ENCODE measurements at regions not wholly inside any gene's neighbourhood (a gene's known extent, or its start where the extent isn't known, plus 50 kb on each side); places are given as distances from the start of the nearest gene placed in this dataset.
"Not testable (repeated sequence)": the region's sequence is repeated elsewhere in the genome, so short reads cannot be mapped to it uniquely, and the experiment has no call there.

DNA sequence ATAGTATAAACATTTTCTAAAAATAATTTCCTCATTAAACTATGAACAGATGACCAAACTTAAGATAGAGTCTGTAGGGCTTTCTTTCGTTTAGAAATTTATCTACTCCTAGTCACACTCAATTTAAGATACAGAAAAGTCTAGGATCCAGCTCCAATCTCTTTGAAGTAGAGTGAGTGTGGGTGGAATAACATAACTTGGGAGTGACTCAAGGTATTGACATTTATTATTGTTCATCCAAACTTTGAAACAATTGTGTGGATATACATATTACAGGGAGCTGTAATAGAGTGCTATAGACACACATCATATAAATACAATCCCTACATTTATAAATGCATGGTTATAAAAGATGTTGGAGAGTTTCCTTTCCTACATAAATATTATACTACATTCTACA, 715.2 kb upstream of the MANEA start:
- H3K4me3 ChIP-seq (ENCODE audit: low read length): no peak overlapping the region
- no peak overlapping the region for H3K9ac ChIP-seq (ENCODE audit: low read length)
- H3K27me3 ChIP-seq (replicated peaks; ENCODE audit: insufficient read depth, low read length): no peaks in the 10 kb centered on the region
- DNase-seq: no peak
- TF ChIP-seq EZH2phosphoT487 (IDR thresholded peaks at IDR 0.05; ENCODE audit: low read length) (no peak), EZH2 (optimal IDR thresholded peaks at IDR 0.05; ENCODE audit: low read depth, low read length) (no peak)
- TF ChIP-seq, protein P1, sequence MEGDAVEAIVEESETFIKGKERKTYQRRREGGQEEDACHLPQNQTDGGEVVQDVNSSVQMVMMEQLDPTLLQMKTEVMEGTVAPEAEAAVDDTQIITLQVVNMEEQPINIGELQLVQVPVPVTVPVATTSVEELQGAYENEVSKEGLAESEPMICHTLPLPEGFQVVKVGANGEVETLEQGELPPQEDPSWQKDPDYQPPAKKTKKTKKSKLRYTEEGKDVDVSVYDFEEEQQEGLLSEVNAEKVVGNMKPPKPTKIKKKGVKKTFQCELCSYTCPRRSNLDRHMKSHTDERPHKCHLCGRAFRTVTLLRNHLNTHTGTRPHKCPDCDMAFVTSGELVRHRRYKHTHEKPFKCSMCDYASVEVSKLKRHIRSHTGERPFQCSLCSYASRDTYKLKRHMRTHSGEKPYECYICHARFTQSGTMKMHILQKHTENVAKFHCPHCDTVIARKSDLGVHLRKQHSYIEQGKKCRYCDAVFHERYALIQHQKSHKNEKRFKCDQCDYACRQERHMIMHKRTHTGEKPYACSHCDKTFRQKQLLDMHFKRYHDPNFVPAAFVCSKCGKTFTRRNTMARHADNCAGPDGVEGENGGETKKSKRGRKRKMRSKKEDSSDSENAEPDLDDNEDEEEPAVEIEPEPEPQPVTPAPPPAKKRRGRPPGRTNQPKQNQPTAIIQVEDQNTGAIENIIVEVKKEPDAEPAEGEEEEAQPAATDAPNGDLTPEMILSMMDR (IDR thresholded peaks at IDR 0.05; ENCODE audit: low read length): no peak
- H3K36me3 ChIP-seq (replicated peaks; ENCODE audit: insufficient read depth, low read length): no peaks in the 10 kb centered on the region
- no peak overlapping the region for H2AFZ ChIP-seq (ENCODE audit: low read length)
- no peak overlapping the region for H3K4me2 ChIP-seq (ENCODE audit: low read depth, low read length)
- H4K20me1 ChIP-seq (ENCODE audit: insufficient read depth, low read length): no peaks in the 10 kb centered on the region
- H3K79me2 ChIP-seq (ENCODE audit: low read length): no peaks in the 10 kb centered on the region
- H3K27ac ChIP-seq (ENCODE audit: low read length): no peak overlapping the region
- H3K4me1 ChIP-seq (ENCODE audit: low read length): no peaks in the 10 kb centered on the region
- H3K9me3 ChIP-seq (replicated peaks; ENCODE audit: insufficient read depth, low read length): no peaks in the 10 kb centered on the region
- H3K9me2 ChIP-seq (replicated peaks; ENCODE audit: insufficient read depth, low read length): no peaks in the 10 kb centered on the region
- no peaks in the 10 kb centered on the region for H3F3A ChIP-seq (ENCODE audit: insufficient read depth, low read length)

- TF ChIP-seq EZH2 (optimal IDR thresholded peaks at IDR 0.05; ENCODE audit: low read depth, low read length): no peak
- no peak for TF ChIP-seq EZH2phosphoT487 (IDR thresholded peaks at IDR 0.05; ENCODE audit: low read length)
- TF ChIP-seq, protein P1 (IDR thresholded peaks at IDR 0.05; ENCODE audit: low read length): no peak
These were observed 717.4 kb upstream of the MANEA start for GRCh38 chr6:94859924-94860323.

DNA sequence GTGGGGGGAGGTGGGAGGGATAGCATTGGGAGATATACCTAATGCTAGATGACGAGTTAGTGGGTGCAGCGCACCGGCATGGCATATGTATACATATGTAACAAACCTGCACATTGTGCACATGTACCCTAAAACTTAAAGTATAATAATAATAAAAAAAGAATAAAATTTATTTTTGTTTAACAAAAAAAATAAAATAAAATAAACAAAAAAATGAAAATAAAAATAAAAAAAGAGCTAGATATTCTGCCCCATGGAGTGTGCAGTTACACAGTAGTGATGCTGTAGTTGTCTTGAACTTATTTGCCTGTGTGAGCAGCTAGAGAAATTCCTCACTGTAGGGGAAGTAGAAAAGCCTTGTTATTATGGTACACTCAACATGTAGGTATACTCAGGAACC, 720.3 kb upstream of the MANEA start:
- H2AFZ ChIP-seq (ENCODE audit: low read length); H4K20me1 ChIP-seq (ENCODE audit: insufficient read depth, low read length); H3K79me2 ChIP-seq (ENCODE audit: low read length); H3K27ac ChIP-seq (ENCODE audit: low read length); H3K4me2 ChIP-seq (ENCODE audit: low read depth, low read length); H3F3A ChIP-seq (ENCODE audit: insufficient read depth, low read length); H3K27me3 ChIP-seq (replicated peaks; ENCODE audit: insufficient read depth, low read length); H3K9me3 ChIP-seq (replicated peaks; ENCODE audit: insufficient read depth, low read length); H3K9me2 ChIP-seq (replicated peaks; ENCODE audit: insufficient read depth, low read length); H3K36me3 ChIP-seq (replicated peaks; ENCODE audit: insufficient read depth, low read length); H3K4me1 ChIP-seq (ENCODE audit: low read length); H3K9ac ChIP-seq (ENCODE audit: low read length); DNase-seq; H3K4me3 ChIP-seq (ENCODE audit: low read length): not testable (repeated sequence)

More at GRCh38 chr6:94859924-94860323, 717.4 kb upstream of the MANEA start:
- no peak overlapping the region for H2AFZ ChIP-seq (ENCODE audit: low read length)
- H3K9me2 ChIP-seq (replicated peaks; ENCODE audit: insufficient read depth, low read length): no peaks in the 10 kb centered on the region
- no peaks in the 10 kb centered on the region for H3K79me2 ChIP-seq (ENCODE audit: low read length)
- no peak for DNase-seq
- H3K9ac ChIP-seq (ENCODE audit: low read length): no peak overlapping the region
- H3K4me2 ChIP-seq (ENCODE audit: low read depth, low read length): no peak overlapping the region
- no peak overlapping the region for H3K4me3 ChIP-seq (ENCODE audit: low read length)
- H3K27me3 ChIP-seq (replicated peaks; ENCODE audit: insufficient read depth, low read length): no peaks in the 10 kb centered on the region
- no peaks in the 10 kb centered on the region for H4K20me1 ChIP-seq (ENCODE audit: insufficient read depth, low read length)
- H3F3A ChIP-seq (ENCODE audit: insufficient read depth, low read length): no peaks in the 10 kb centered on the region
- no peaks in the 10 kb centered on the region for H3K4me1 ChIP-seq (ENCODE audit: low read length)
- H3K27ac ChIP-seq (ENCODE audit: low read length): no peak overlapping the region
- H3K9me3 ChIP-seq (replicated peaks; ENCODE audit: insufficient read depth, low read length): no peaks in the 10 kb centered on the region
- no peaks in the 10 kb centered on the region for H3K36me3 ChIP-seq (replicated peaks; ENCODE audit: insufficient read depth, low read length)

DNA sequence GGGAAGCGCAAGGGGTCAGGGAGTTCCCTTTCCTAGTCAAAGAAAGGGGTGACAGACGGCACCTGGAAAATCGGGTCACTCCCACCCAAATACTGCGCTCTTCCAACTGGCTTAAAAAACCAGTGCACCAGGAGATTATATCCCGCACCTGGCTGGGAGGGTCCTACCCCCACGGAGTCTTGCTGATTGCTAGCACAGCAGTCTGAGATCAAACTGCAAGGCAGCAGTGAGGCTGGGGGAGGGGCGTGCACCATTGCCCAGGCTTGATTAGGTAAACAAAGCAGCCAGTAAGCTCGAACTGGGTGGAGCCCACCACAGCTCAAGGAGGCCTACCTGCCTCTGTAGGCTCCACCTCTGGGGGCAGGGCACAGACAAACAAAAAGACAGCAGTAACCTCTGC, 726.0 kb upstream of the MANEA start:
- H3K9me2 ChIP-seq (replicated peaks; ENCODE audit: insufficient read depth, low read length); H3K4me2 ChIP-seq (ENCODE audit: low read depth, low read length); H3K9me3 ChIP-seq (replicated peaks; ENCODE audit: insufficient read depth, low read length); H3K4me1 ChIP-seq (ENCODE audit: low read length); H3K27me3 ChIP-seq (replicated peaks; ENCODE audit: insufficient read depth, low read length); H3K79me2 ChIP-seq (ENCODE audit: low read length); H4K20me1 ChIP-seq (ENCODE audit: insufficient read depth, low read length); DNase-seq; H3K36me3 ChIP-seq (replicated peaks; ENCODE audit: insufficient read depth, low read length); H2AFZ ChIP-seq (ENCODE audit: low read length); H3K27ac ChIP-seq (ENCODE audit: low read length); H3K9ac ChIP-seq (ENCODE audit: low read length); H3K4me3 ChIP-seq (ENCODE audit: low read length); H3F3A ChIP-seq (ENCODE audit: insufficient read depth, low read length): not testable (repeated sequence)

Measured in MM.1S (cell line).